GM20431 (cell line): ENCODE measurements at regions not wholly inside any gene's neighbourhood (a gene's known extent, or its start where the extent isn't known, plus 50 kb on each side); places are given as distances from the start of the nearest gene placed in this dataset.

ENCODE experiments used
- in situ Hi-C: fragments of 300-500 bp; cut with MseI, MboI; formaldehyde crosslinking; loops from one replicate; pipeline ENCODE4 v1.15.0; 2020; ENCODE audit warnings: low sequenced_read_pairs; ENCODE audit not compliant: unreplicated experiment

DNA sequence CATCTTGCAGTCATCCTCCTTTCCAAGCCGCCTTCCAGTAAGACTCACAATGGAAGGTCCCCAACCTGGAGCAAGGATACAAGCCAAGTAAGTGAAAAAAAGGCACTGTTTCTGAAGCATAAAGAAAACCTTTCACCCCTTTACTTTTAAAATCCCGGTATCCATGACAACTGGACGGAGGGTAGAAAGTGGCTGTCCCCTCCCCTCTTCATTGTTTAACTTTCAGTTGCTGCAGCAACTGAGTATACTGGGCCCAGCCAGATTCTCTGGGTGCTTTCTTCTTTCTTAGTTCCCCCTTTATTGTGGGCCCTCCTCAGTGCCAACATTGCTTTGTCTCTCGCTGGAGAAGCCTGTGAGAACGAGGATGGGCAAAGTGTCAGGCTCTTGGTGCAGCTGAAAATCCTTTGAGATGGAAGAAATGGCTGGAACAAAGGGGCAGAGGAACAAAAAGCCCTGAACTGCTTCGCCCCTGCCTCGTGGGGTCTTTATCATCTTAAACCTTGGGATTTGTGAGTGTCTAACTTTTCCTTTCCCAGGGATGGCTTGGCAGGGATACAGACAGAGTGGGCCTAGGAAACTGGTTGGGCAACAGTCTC is 224.0 kb upstream of the RGMA start:
- in situ Hi-C loops = no loop called here

DNA sequence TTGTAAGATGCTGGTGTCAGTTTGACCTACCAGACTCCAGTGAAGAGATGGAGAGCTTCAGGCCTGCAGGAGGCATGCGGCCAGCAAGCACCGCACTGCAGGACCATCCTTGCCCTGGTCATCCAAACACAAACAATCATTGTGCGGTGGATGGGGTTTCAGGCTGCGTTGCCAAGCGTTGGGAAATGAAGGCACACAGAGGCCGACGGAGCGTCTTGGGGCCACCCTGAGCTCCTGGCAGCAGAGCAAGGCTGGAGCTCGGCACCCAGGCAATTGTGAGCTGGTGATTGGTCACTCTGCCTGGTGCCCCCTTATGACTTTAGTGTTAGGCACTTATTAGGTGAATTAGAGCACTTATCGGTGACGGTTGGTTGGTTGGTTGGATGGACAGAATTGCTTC is 222.6 kb upstream of the RGMA start:
- in situ Hi-C loops = no loop called here

DNA sequence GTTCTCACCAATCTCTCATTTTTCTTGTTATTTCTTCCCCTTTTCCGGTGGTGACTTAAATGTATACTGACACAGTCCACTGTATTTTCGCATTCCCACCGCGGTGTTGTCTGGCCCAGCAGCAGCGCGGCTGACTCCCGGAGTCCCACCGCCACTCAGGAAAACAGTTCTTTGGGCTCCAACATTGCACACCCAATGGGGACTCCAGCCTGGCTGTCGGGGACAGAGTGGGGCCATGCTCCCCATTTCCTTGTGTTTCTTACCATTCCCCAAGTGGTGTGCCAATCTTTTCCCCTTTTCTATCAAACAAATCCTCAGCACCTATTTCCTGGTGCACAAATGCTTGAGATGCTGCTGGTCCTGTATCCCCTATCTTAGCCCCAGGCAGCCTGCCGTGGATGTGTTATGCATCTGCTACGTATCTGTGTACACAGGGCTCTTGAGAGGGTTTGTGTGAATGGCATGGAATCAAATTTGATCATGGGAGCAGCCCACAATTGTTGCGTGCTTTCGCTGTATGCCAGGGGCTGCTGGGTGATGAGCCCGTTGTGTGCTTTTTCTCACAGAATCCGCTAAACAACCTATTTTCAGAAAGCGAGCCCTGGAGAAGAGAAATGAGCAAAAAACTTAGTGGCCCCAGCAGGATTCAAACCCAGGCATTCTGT is 219.1 kb upstream of the RGMA start:
- in situ Hi-C loops = no loop called here

DNA sequence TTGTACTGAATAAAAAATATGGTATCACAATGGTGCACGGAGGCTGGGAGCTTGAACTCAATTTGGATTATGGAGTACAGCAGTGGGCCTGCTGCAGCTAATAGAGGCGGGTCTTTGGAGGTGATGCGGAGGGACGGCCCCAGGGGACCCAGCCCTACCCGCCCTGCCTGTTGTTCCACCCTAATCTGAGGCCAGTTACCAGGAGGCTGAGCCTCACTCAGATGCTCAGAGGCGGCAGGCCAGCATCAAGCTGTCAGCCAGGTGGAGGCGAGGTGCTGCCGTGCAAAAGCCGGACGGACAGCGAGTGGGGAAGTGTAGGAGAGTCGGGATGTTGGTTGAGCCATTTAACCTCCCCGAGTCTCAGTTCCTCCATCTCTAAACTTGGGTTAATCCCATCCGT is 218.5 kb upstream of the RGMA start:
- in situ Hi-C loops = no loop called here

DNA sequence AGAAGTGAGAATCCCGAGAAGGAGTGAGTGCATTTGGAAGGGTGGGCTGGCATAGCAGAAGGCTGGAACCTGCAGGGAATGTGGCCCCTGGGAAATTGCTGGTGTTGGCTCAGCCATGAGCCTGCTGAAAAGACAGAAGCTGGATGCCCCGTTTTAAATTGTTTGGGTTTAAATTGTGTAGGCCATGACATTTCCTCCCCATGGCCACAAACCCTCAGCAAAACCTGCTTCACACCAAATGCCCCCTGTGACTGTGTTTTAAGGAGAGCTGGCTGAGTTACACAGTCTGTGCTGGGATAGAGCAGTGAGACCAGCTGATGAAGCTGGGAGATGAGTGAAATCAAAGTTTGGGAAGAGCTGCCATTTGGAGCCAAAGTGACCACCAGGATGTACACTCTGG is 216.3 kb upstream of the RGMA start:
- in situ Hi-C loops = no loop called here

DNA sequence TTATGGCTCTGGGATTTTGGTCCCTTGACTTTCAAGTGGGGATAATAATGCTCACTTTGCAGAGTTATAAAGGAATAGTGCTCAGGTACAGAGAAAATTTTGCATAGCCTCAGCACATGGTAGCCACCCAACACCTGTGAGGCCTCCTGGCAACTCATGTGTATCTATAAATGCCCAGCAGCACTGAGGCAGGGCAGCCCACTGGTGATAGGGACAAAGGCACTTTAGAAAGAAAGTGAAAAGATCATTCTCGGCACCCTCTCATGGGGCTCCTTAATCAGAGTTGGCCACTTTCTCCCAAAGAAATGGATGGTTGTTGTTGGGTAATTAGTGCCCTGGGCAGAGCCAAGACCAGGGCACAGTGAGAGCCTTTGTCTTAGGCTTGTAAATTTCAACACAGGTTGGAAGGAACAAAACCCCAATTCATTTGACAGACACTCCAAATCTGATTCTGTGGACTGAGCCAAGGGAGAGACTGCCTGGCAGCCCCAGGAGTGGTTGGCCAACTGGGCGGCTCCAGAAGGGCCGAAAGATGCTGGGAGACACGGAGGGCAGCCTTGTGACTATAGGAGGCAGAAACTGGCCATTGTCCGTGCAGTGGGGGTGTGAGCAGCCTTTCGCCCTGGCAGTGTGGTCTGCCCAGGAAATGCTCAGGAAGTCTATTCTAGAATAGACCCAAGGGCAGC is 213.2 kb upstream of the RGMA start:
- in situ Hi-C loops = no loop called here

DNA sequence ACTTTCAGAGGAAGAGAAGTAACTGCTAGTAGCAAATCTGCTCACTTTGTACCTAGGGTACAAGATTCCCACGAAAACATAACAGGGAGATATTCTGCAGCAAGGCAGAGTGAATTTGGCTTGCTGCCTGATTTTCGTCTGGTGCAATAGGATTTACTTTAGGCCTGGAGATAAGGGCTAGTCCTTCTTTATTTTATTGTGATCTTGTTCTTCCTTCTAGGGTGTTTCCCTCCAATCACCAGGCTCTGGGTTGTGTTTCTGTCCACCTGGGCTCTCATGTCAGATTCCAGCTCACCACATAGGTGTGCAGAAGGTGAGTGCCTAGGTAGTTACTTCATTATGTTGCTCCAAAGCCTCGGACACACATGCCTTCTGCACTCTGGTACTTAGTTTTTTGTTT is 211.8 kb upstream of the RGMA start:
- in situ Hi-C loops = no loop called here

DNA sequence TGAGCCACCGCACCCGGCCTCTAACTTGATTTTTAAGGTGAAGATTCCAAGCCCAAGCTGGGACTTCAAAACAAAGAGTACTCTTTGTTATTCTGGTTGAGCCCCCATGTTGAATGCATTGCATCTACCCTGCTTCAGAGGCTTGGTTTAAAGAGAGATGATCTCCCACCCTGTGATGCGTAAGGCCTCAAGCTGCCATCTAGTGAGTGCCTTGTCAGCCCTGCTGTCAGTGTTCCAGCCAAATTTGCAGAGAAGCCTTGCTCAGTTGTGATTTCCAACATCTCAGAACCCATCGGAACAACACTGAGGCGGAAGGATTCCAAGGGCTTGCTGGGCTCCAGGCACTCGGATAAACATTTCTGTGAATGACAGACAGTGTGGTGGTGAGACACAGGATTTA is 210.7 kb upstream of the RGMA start:
- in situ Hi-C loops = no loop called here

DNA sequence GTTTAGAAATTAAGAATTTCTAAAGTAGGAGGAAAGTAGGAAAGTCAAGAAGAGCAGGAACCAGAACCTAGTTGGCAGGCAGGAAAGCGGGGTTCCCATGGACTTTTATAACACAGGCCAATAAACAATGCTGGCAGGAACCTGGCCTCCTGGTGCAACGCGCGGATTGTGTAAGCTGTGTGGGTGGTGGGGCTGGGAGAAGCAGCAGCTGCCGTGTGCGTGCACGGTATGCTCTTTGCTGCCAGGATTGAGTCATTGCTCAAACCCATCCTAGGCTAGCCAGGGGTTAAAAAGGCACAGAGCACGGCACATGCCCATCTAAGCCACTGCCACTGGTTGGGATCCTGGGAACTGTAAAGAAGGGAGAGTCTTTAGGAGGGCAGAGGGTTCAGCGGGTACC is 209.9 kb upstream of the RGMA start:
- in situ Hi-C loops = no loop called here

DNA sequence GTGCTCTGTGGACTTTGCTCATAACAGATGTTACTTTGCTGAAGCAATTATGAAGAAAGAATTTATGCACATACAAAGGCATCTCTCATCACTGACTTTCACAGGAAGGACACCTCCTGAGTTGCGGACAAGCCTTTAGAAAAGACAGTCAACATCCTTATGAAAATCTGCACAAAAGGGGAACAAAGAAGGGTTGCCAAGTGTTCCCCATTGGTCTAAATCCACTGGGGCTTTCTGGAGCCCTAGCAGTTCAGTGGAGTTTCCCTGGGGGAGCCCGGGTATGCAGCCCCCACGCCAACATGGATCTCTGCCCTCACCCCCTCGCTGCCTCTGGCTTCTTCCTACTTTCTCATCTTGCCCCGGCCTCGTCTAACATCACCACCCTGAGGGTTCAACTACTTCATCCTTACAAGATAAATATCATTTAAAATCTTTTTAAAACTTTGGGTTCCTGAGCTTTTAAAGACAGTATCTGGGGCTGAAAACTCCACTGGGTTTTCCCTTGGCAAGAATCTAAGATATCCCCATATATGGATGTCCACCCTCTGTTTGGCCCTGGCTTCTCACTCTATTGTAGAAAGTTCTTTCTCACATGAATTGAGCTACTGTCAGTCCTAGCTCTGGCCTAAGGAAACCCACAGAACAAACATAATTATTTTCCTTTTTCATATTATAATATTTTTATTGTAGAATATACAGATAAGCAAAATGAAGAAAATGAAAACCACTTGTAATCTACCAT is 207.9 kb upstream of the RGMA start:
- in situ Hi-C loops = no loop called here

DNA sequence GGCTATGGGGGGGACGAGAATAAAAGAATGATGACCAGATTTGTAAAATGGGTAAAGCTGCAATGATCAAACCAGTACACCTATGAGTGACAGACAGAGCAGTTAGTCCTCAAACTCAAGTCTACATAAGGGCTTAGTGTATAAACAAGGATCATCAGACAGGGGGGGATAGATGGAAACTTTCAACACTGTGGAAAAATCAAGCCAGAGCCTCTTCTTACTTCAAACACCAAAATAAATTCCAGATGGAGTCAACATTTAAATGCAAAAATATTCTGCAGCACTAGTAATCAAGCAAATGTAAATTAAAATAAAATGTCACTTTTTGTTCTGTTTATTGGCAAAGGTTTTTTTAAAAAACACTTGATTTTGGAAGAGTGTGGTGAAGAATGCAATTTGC is 205.9 kb upstream of the RGMA start:
- in situ Hi-C loops = no loop called here

DNA sequence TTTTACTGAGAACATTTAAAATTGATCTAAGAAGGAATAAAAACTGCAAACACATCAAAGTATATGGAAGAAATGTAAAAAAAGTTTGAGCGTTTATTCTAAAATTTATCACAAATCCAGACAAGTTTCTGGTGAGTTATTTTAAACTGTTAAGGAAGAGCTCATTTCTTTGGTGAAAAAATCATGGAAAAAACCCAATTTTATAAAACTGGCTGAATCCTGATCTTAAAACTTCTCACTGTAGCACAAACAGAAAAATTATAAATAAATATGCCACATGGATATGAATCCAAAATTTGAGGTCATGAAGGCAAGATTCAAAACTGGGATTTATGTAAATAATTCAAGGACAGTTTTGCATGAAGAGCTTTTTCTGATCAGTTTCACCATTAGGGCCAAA is 205.1 kb upstream of the RGMA start:
- in situ Hi-C loops = no loop called here

DNA sequence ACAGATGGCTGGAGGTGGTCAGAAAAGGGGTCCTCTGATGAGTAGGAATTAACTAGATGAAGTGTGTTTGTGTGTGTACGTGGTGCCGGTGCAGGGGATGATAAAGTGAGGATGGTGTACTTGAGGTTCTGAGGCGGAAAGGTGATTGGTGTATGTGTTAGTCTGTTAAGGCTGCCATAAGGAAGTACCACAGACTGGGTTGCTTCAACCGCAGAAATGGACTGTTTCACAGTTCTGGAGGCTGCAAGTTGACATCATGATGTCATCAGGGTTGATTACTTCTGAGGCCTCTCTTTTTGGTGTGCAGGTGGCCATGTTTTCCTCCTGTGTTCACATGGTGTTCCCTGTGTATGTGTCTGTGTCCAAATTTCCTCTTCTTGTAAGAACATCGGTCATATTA is 202.4 kb upstream of the RGMA start:
- in situ Hi-C loops = no loop called here

DNA sequence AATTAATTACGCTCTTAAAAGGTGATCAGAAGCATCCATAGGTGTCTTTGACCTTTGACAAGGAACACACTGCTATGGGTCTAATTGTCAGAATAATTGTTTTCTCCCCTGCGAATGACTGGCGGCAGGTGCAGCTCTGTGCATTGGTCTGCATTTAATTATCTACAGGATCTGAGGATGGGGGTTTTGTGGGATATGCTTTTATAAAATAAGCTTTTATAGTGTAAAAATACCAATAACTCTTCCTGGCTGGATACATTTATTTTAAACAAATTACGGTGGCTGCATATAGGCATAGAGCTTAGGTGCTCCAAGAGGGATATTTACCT is 201.6 kb upstream of the RGMA start:
- in situ Hi-C loops = no loop called here

DNA sequence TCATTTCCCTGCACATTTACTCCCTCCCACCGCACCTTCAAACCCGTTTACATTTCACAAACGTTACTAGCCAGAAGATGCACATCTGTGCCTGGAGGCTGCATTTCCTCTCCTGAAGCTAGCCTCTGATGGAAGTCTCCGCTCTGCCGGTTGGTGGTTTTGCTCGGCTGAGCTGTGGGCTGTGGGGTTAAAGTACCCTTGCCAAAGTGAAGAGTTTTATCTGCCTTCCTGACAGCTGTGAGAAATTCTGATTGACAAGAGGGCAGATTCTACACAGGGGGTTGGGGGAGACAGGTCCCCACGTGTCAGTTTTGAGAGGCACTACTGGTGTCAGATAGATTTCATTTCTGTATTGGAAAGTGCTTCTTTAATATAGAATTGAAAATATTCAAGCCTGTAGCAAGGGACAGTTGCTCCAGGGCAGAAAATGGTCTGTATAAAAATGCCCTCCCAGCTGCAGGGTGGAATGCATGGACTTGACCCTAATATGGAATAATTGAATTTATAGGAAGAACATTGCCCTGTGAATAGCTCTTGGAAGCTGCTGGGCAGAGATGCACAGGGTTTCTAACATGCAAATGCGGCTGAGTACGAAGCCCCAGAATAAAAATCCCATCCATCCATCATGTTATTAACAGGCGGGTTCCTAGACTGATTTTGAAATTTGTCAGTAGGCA is 201.1 kb upstream of the RGMA start:
- in situ Hi-C loops = no loop called here

DNA sequence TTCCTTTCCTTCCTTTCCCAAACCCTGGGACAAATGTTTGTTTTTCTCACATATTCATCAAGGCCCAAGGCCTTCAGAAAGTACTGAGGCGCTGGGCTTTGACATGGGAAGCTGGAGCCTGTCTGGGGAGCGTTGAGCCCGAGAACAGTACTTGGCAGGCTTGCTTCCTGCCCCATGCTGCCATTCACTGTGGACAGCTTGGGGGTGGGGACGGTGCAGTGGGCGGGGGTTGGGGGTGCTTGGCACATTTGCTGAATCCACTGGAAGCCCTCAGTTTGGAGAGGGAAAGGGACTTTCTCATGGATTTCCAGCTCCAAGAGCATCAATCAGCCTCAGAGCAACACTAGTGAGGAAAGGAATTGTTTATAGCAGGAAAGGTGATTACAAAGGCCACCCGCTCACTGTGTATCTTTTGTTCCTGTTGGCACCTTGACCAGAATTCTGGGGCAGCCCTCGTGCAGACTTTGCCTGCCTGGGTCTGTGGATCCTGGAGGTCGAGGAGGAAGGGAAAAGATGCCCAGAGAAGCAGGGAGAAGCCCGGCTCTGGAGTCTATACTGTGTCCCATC is 199.8 kb upstream of the RGMA start:
- in situ Hi-C loops = no loop called here

DNA sequence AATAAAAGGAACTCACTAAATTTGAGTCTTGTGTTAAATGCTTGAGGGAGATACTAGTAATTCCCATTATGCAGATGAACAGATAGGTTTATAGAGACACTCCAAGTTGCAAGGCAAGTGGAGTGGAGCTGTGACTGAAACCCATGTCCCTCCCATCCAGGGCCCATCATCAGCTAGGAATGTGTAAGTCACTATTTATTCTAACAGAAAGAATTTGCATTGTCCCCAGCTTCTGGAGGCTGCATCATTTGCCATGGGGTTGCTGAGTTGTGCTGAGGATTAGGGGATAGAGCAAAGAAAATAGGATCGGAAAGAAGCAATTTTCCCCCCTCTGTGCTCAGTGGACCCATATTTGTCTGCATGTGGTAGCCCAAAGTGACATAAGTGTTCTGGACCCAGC is 197.4 kb upstream of the RGMA start:
- in situ Hi-C loops = no loop called here

DNA sequence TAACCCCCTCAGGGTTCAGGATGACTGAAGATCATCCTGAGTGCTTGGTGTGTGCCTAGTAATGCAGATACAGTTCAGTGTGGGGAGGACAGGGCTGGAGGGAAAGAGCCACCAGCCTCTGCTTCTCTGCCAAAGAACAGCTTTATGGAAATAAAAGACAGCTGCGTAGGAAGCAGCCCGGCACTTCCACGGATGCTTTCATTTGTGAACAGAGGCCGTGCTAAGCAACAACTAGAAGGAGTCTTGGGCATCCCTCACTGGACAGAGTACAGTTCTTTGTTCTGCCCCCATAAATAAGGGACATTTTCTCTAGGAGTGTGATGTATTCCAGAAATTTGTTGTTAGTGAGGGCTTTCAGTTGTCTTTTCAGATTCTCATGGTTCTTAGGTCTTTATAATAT is 194.8 kb upstream of the RGMA start:
- in situ Hi-C loops = no loop called here

DNA sequence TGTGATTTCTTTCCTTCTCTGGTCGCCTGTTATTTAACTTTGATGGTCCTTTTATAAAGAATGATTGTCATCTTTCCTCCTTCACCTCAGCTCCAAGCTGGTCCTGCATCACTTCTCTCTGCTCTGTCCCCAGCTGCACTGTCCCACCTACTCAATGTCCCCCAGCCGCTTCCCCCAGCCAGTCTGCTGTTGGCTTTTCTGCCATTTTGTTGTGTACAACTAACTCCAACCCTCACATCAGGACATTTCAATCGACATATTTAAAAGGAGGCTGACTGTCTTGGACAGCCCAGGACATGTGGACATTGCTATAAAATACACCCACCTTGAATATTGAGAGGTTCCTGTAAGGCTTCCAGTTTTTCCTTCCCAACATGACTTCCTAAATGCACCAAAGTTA is 193.8 kb upstream of the RGMA start:
- in situ Hi-C loops = no loop called here

DNA sequence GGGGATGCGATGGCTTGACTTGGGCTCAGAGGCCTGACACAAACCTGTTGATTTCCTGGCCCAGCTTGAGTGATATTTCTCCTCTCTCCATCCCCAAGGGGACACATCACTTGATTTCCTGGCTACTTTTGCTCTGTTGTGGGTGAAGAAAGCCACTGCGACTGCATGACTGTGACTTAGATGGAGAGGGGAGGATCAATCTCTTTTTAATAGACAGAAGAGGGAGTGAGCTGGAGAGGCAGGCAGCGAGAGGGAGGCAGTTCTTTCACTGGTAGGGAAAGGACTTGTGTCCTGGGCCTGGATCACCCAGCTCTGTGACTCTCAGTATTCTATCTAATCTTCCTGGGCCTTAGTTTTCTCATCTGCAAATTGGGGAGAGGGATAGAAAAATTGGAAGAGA is 189.8 kb upstream of the RGMA start:
- in situ Hi-C loops = no loop called here
